HG02588 (cell line): ENCODE measurements at regions not wholly inside any gene's neighbourhood (a gene's known extent, or its start where the extent isn't known, plus 50 kb on each side); places are given as distances from the start of the nearest gene placed in this dataset.

Source experiments
- ATAC-seq: cut with Tn5 transposase; IDR thresholded peaks from one replicate; pipeline ENCODE4 v1.9.1; 2021; ENCODE audit warnings: mild to moderate bottlenecking, moderate library complexity; ENCODE audit not compliant: unreplicated experiment

DNA sequence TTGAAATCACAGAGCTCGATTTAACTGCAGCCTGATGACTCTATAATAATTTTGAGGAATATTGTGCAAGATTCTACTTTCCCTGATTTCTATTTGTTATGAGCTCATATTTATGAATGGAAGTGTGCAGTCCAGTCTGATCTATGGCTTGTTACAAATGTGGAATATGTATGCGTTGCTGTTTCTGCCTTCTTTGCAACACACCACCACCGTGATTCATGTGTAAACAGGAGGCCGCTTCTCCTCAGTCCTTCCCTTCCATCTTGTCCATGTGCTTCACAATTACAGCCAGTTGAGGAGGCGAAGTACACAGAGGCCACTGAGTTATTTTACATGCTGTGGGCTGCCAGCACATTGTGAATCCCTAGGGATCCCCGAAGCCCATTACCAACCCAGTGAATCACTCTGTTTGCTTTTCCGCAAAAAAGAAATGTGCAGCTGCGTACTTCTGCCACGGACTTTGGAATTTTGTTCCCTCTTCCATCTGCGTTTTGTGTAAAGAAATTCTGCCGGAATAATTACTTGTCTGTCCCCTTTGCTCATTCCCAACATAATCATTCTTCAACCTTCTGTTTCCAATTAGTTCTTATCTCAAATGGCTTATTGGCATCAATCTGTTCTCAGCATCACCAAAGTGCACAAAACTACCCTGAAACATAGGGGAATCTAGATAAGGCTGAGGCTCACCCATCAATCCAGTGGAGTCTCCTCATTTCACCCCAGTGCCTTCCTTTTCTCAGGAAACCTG lies 551.6 kb upstream of the CITED2 start:
- ATAC-seq: no peak

GRCh38 chr6:139923964-139924475 lies 549.6 kb upstream of the CITED2 start:
- no peak for ATAC-seq

GRCh38 chr6:139922236-139922635 lies 547.8 kb upstream of the CITED2 start:
- no peak for ATAC-seq

- no peak for ATAC-seq
These were observed 546.3 kb upstream of the CITED2 start for GRCh38 chr6:139920776-139921100.

- ATAC-seq: no peak
These were observed 545.8 kb upstream of the CITED2 start for GRCh38 chr6:139920027-139920775.

DNA sequence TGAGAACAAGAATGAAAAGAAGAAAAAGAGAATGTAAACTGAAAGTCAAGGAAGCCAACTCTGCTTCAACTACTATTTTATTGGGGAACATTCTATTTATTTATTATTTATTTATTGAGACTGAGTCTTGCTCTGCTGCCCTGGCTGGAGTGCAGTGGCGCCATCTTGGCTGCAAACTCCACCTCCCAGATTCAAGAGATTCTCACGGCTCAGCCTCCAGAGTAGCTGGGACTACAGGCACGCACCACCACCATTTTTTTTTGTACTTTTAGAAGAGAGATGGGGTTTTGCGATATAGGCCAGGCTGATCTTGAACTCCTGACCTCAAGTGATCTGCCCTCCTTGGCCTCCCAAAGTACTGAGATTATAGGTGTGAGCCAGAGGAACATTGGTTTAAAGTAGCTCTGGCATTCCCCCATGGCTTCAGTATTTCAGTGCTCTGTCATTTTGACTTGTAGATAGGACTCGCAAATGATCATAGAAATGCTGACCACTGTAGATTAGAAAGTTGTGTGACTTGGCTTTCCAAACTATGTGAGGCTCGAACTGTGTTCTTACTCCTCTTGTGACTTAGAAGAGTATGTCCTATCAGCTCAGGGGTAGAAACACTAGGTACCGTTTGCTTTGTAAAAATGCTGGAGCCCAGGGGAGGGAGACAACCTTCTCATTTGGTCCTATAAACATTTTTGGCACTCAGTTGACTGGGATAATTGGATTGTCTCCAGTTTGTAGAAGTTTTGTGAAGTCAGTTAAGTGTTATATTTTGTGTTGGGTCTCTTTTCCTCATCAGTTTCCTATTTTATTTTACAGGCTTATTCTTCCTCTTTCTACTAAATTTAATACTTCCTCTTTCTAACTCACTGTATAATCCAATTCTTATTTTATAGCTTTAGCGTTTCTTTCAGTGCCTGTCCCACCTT lies 544.9 kb upstream of the CITED2 start:
- no peak for ATAC-seq

DNA sequence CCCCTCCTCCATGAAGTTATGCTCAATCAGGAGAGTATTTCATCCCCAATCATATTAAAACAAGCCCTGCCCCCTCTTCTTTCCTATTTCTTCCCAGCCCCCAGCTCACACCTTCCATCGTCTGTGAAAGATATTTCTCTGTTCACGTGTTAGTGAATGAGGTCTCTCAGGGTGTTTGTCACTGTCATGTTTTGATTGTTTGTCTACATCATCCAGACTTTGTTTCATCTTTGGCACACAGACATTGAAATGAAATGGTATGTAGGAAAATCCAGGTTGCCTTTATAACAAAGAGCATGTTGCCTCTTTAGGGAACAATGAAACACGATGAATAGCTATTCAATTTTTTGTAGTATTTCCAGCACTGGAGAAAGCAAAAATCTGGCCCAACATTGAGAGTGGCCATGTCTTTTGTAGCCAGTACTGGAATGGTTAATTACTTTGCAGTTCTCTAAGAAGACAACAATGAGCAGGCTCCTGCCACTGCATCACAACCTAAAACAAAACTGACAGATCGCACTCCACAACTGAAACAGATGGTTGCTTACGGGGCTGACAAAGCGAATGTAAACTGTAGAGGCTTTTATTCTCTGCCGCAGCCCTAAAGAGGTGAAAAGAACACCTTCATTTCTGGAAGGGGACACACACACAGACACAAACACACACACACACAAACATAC lies 543.6 kb upstream of the CITED2 start:
- no peak for ATAC-seq

DNA sequence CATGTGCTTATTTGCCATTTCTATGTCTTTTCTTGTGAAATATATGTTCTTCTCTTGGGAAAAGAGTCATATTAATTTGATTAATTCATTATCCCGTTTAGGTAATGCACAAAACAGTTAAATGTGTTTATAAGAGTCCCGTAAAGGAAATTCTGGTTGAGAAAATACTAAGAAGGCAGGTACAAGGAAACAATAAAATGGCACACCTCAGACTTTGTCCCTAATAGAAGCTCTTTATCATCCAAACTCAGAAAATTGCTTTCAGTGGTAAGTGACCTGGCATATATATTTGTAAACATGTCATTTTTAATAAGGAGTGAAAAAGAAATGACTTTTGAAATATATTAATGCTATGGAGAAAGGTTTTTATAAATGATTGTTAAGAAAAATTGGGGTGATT lies 540.5 kb upstream of the CITED2 start:
- no peak for ATAC-seq

DNA sequence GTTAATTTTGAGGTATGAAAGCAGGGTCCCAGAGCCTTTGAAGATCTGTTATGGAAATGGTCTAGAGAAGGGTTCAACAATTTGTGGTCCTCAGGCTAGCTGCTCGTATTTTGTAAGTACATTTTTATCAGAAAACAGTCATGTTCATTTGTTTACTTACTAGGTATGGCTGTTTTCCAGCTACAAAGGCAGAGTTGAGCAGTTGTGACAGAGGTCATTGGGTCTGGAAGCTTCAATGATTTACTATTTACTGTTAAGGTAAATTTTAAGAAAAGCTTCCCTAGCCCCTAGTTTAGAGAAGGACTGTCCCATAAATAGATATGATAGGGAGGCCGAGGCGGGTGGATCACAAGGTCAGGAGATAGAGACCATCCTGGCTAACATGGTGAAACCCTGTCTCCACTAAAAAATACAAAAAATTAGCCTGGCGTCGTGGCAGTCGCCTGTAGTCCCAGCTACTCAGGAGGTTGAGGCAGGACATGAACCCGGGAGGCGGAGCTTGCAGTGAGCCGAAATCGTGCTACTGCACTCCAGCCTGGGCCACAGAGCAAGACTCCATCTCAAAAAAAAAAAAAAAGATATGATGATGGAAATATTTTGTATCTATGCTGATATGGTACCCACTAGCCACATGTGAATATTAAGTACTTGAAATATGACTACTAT lies 538.4 kb upstream of the CITED2 start:
- no peak for ATAC-seq

GRCh38 chr6:139909992-139910391 lies 535.5 kb upstream of the CITED2 start:
- no peak for ATAC-seq

- ATAC-seq: no peak
These were observed 531.1 kb upstream of the CITED2 start for GRCh38 chr6:139905404-139906052.

GRCh38 chr6:139904568-139904967 lies 530.1 kb upstream of the CITED2 start:
- no peak for ATAC-seq

DNA sequence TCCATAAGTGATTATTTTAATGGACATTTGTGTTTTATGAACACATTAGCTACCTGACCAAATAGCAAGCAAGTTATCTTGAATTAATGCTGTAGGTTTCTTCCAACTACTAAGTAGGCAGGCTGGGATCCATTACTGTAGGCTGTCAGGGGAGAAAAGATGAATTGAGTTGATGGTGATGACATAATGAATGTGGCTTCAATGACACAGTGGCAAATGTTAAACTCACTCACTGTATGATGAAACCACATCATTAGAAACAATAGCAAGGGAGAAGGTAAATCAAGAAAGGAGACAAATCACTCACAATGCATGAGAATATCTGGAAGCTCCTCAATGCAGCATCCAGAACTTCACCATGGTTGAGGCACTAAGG lies 529.7 kb upstream of the CITED2 start:
- ATAC-seq: no peak

DNA sequence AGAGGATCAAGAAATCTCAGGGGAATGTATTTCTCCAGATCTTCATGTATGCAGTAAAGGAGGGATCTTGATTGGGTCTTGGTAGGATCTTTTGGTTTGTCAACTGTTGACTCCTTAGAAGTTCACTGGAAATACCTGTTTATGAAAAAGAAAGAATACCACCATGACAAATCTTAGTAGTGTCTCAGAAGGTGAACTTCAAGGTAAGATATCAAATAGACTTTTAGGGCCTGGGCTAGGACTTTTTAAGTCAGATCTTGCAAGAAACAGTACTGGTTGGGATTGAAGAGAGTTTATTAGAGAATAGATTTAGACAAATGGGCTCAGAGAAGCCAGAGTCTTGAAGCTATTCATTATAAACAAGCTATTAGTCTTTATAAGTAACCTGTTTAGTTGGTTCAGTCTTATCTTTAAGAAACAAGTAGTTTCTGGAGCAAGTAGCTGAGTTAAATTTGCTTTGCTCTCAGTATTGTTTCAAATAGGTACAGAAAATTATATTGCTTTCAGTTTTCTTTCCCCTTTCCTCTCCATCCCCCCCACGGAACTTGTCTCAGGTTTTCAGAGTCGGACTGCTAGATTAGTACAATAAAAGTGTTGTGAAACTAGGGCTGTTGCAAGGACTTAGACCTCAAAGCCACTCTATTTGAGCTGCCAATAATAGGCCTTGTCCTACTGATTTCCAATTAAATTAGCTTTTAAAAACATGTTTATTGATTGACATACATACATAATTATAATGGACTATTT lies 529.1 kb upstream of the CITED2 start:
- ATAC-seq: peak; percentile 98

- ATAC-seq: no peak
These were observed 520.9 kb upstream of the CITED2 start for GRCh38 chr6:139895205-139895793.

DNA sequence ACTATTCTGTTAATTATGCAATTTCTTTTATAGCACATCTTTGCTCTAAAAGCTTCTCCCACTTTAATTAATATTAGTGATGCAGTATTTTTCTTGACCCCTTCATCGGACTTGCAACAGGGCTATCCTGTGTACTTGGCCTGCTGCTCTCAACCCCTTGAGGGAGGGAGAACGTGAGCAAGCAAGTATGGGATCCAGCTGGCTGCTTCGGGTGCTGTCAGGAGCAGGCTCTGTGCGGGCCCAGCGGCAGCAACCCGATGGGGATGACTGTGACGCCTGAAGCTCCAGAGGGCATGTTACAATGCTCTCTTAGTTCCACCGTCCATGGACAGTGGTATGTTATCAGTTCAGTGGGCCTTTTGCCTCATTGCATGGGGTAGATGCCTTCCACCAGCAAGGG lies 519.8 kb upstream of the CITED2 start:
- ATAC-seq: no peak

GRCh38 chr6:139891471-139891870 lies 517.0 kb upstream of the CITED2 start:
- ATAC-seq: no peak

- no peak for ATAC-seq
These were observed 514.3 kb upstream of the CITED2 start for GRCh38 chr6:139888681-139889122.

DNA sequence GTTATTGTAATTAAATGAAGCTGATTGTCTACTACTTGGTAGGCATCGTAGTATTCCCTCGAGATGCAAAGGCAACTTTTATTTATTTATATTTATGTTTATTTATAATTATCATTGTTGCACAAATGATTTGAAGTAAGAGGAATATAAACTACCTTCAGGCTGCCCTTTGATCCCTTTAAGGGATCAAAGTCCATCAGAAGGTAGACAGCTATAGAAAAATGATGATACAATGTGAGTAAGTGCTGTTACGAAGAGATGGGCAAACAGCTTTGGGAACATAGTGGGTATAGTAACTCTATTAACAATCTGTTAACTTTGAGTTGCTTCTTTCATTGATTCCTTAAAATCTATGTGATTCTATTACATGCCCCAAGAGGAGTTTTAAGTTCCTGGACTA lies 512.8 kb upstream of the CITED2 start:
- no peak for ATAC-seq
